ENCODE measurements at regions not wholly inside any gene's neighbourhood (a gene's known extent, or its start where the extent isn't known, plus 50 kb on each side); places are given as distances from the start of the nearest gene placed in this dataset.

DNA sequence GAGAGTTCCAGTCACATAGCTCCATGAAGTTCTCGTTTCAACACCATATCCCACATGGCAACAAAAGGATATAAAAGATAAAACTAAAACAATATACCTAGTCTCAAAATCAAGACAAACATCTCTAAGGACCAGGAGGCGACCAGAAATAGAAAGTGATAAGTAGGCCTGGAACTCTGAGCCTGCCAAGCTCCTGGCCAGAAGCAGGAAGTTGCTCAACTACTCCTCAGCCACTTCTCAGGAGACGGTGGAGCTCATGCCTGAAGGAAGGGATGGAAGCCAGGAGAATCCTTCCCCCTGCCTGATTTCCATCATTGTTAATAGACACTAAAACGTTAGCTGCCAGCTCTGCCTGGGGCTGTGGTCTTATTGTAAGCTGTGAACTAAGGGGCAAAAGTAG is 94.7 kb downstream of the DISP1 start:
- TF ChIP-seq, protein P1, sequence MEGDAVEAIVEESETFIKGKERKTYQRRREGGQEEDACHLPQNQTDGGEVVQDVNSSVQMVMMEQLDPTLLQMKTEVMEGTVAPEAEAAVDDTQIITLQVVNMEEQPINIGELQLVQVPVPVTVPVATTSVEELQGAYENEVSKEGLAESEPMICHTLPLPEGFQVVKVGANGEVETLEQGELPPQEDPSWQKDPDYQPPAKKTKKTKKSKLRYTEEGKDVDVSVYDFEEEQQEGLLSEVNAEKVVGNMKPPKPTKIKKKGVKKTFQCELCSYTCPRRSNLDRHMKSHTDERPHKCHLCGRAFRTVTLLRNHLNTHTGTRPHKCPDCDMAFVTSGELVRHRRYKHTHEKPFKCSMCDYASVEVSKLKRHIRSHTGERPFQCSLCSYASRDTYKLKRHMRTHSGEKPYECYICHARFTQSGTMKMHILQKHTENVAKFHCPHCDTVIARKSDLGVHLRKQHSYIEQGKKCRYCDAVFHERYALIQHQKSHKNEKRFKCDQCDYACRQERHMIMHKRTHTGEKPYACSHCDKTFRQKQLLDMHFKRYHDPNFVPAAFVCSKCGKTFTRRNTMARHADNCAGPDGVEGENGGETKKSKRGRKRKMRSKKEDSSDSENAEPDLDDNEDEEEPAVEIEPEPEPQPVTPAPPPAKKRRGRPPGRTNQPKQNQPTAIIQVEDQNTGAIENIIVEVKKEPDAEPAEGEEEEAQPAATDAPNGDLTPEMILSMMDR (IDR thresholded peaks at IDR 0.05): no peak
- TF ChIP-seq ZFX (IDR thresholded peaks at IDR 0.05; ENCODE audit: borderline replicate concordance): no peak
